ENCODE measurements at regions not wholly inside any gene's neighbourhood (a gene's known extent, or its start where the extent isn't known, plus 50 kb on each side); places are given as distances from the start of the nearest gene placed in this dataset.

DNA sequence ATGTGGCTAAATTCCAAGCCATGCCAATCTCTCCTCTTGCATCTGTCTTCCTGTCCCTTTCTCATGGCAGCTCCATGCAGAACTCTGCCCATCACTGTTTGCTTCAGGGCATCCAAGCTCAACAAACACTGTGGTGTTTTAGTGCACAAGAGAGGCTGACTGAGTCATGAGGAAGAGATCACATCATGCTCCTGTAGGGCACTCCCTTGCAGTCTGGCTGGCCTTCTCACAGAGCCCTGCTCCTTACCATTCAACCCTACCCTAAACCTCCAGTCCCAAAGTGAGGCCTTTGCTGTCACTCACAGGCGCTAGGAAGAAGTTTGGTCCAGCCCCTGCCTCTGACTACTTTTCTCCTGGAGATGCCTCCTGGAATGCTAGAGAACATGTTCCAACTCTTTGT, 194.0 kb downstream of the LRATD1 start:
- Histone ChIP-seq H3K27ac (ENCODE audit: low read length) (no peak overlapping the region), H3K27me3 (ENCODE audit: control insufficient read depth in 1 of 2, insufficient read depth in 2 of 2, low read length in 2 of 2) (no peaks in the 10 kb centered on the region), H3K9ac (ENCODE audit: low read length in 2 of 2) (no peak overlapping the region), H3K36me3 (ENCODE audit: control insufficient read depth in 2 of 2, insufficient read depth in 2 of 2, low read length in 2 of 2) (no peaks in the 10 kb centered on the region), H3K4me1 (ENCODE audit: control insufficient read depth, insufficient read depth, low read length) (no peaks in the 10 kb centered on the region), H3K9me3 (ENCODE audit: control insufficient read depth in 2 of 2, low read length in 2 of 2) (peaks cover 0 to 4% of the 10 kb centered on the region in 2 donors), H3K4me3 (ENCODE audit: low read length in 2 of 2) (no peak overlapping the region)

GRCh38 chr2:14827226-14828023, 194.9 kb downstream of the LRATD1 start:
- Histone ChIP-seq H3K27ac (ENCODE audit: low read length) (no peak overlapping the region), H3K9me3 (ENCODE audit: control insufficient read depth in 2 of 2, low read length in 2 of 2) (peaks cover 0 to 4% of the 10 kb centered on the region in 2 donors), H3K4me3 (ENCODE audit: low read length in 2 of 2) (no peak overlapping the region), H3K36me3 (ENCODE audit: control insufficient read depth in 2 of 2, insufficient read depth in 2 of 2, low read length in 2 of 2) (no peaks in the 10 kb centered on the region), H3K9ac (ENCODE audit: low read length in 2 of 2) (no peak overlapping the region), H3K4me1 (ENCODE audit: control insufficient read depth, insufficient read depth, low read length) (no peaks in the 10 kb centered on the region), H3K27me3 (ENCODE audit: control insufficient read depth in 1 of 2, insufficient read depth in 2 of 2, low read length in 2 of 2) (no peaks in the 10 kb centered on the region)

DNA sequence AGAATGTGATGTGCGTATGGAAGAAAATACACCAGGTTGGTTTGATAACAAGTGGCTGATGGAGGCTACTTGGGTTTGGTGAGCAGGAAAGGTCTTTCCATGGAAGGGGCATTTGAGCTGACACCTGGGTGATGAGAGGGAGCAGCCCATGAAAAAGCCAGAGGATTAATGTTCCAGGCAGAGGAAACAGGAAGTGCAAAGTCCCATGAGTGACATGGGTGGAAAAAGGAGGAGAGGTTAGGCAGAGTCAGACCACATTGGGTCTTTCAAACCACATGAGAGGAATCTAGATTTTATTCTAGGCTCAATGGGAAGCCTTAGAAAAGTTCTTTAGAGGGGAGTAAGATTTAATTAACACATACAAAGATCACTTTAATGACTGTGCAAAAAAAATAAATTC, 195.7 kb downstream of the LRATD1 start:
- H3K27me3 ChIP-seq (ENCODE audit: control insufficient read depth in 1 of 2, insufficient read depth in 2 of 2, low read length in 2 of 2): no peaks in the 10 kb centered on the region
- H3K4me1 ChIP-seq (ENCODE audit: control insufficient read depth, insufficient read depth, low read length): no peaks in the 10 kb centered on the region
- no peak overlapping the region for H3K27ac ChIP-seq (ENCODE audit: low read length)
- H3K9me3 ChIP-seq (ENCODE audit: control insufficient read depth in 2 of 2, low read length in 2 of 2): peaks cover 0 to 4% of the 10 kb centered on the region in 2 donors
- no peak overlapping the region for H3K9ac ChIP-seq (ENCODE audit: low read length in 2 of 2)
- no peaks in the 10 kb centered on the region for H3K36me3 ChIP-seq (ENCODE audit: control insufficient read depth in 2 of 2, insufficient read depth in 2 of 2, low read length in 2 of 2)
- H3K4me3 ChIP-seq (ENCODE audit: low read length in 2 of 2): no peak overlapping the region

DNA sequence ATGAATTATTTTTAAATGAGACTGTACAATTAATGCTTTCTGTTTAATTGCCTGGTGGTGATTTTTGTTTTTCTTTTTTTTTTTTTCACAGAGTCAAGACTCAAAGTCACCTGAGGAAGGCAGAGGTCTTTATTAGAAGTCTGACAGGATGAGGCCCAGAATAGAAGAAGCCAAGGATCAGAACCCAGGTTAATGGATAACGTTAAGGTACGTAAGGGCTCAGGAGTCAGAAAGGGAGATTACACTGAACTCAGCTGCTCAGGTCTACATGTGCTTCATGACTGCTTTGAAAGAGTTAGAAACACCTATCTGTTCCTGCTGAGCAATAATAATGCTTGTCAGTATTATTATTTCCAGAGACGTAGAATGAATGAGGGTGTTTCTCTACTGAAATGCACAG, 196.5 kb downstream of the LRATD1 start:
- no peak overlapping the region for H3K4me3 ChIP-seq (ENCODE audit: low read length in 2 of 2)
- no peaks in the 10 kb centered on the region for H3K27me3 ChIP-seq (ENCODE audit: control insufficient read depth in 1 of 2, insufficient read depth in 2 of 2, low read length in 2 of 2)
- peaks cover 0 to 4% of the 10 kb centered on the region in 2 donors for H3K9me3 ChIP-seq (ENCODE audit: control insufficient read depth in 2 of 2, low read length in 2 of 2)
- H3K4me1 ChIP-seq (ENCODE audit: control insufficient read depth, insufficient read depth, low read length): no peaks in the 10 kb centered on the region
- no peak overlapping the region for H3K27ac ChIP-seq (ENCODE audit: low read length)
- no peaks in the 10 kb centered on the region for H3K36me3 ChIP-seq (ENCODE audit: control insufficient read depth in 2 of 2, insufficient read depth in 2 of 2, low read length in 2 of 2)
- H3K9ac ChIP-seq (ENCODE audit: low read length in 2 of 2): no peak overlapping the region

- no peaks in the 10 kb centered on the region for H3K27me3 ChIP-seq (ENCODE audit: control insufficient read depth in 1 of 2, insufficient read depth in 2 of 2, low read length in 2 of 2)
- no peak overlapping the region for H3K9ac ChIP-seq (ENCODE audit: low read length in 2 of 2)
- no peak overlapping the region for H3K27ac ChIP-seq (ENCODE audit: low read length)
- H3K4me1 ChIP-seq (ENCODE audit: control insufficient read depth, insufficient read depth, low read length): no peaks in the 10 kb centered on the region
- no peaks in the 10 kb centered on the region for H3K36me3 ChIP-seq (ENCODE audit: control insufficient read depth in 2 of 2, insufficient read depth in 2 of 2, low read length in 2 of 2)
- H3K4me3 ChIP-seq (ENCODE audit: low read length in 2 of 2): no peak overlapping the region
- H3K9me3 ChIP-seq (ENCODE audit: control insufficient read depth in 2 of 2, low read length in 2 of 2): no peaks in the 10 kb centered on the region
Observed at GRCh38 chr2:14831458-14831857, 198.9 kb downstream of the LRATD1 start.

- H3K9me3 ChIP-seq (ENCODE audit: control insufficient read depth in 2 of 2, low read length in 2 of 2): peaks cover 0 to 4% of the 10 kb centered on the region in 2 donors
Observed at GRCh38 chr2:14843507-14844204, 211.1 kb downstream of the LRATD1 start.

GRCh38 chr2:14855751-14856150, 223.2 kb downstream of the LRATD1 start:
- H3K4me3 ChIP-seq (ENCODE audit: low read length in 2 of 2): no peak overlapping the region
- H3K27me3 ChIP-seq (ENCODE audit: control insufficient read depth in 1 of 2, insufficient read depth in 2 of 2, low read length in 2 of 2): no peaks in the 10 kb centered on the region

More at GRCh38 chr2:14843507-14844204, 211.1 kb downstream of the LRATD1 start:
- Histone ChIP-seq H3K4me1 (ENCODE audit: control insufficient read depth, insufficient read depth, low read length) (no peaks in the 10 kb centered on the region), H3K9ac (ENCODE audit: low read length in 2 of 2) (no peak overlapping the region), H3K36me3 (ENCODE audit: control insufficient read depth in 2 of 2, insufficient read depth in 2 of 2, low read length in 2 of 2) (no peaks in the 10 kb centered on the region), H3K4me3 (ENCODE audit: low read length in 2 of 2) (no peak overlapping the region), H3K27me3 (ENCODE audit: control insufficient read depth in 1 of 2, insufficient read depth in 2 of 2, low read length in 2 of 2) (no peaks in the 10 kb centered on the region), H3K27ac (ENCODE audit: low read length) (no peak overlapping the region)

DNA sequence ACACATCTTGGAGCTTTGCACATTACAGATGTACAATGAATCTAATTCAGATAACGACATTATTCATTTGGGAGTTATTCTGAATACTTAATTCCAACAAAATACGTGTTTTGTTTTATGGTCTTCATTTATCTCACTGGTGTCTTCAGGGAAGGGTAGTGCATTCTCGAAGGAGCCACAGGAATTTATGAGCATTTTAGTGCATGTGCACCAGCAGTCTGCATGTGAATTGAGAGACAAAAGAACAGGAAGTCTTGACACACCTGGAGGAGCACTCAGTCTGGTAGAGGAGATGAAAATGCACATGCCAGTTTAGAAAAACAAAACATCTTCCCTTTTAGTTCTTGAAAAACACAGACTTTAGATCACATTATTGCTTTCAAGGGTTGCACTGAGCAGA, 228.7 kb downstream of the LRATD1 start:
- H3K9me3 ChIP-seq (ENCODE audit: control insufficient read depth in 2 of 2, low read length in 2 of 2): no peaks in the 10 kb centered on the region
- H3K9ac ChIP-seq (ENCODE audit: low read length in 2 of 2): no peak overlapping the region

More at GRCh38 chr2:14855751-14856150, 223.2 kb downstream of the LRATD1 start:
- Histone ChIP-seq H3K9ac (ENCODE audit: low read length in 2 of 2) (no peak overlapping the region), H3K36me3 (ENCODE audit: control insufficient read depth in 2 of 2, insufficient read depth in 2 of 2, low read length in 2 of 2) (no peaks in the 10 kb centered on the region), H3K9me3 (ENCODE audit: control insufficient read depth in 2 of 2, low read length in 2 of 2) (peaks cover 0 to 8% of the 10 kb centered on the region in 2 donors), H3K27ac (ENCODE audit: low read length) (no peak overlapping the region), H3K4me1 (ENCODE audit: control insufficient read depth, insufficient read depth, low read length) (no peaks in the 10 kb centered on the region)

GRCh38 chr2:14866736-14867352, 234.3 kb downstream of the LRATD1 start:
- H3K27me3 ChIP-seq (ENCODE audit: control insufficient read depth in 1 of 2, insufficient read depth in 2 of 2, low read length in 2 of 2): no peaks in the 10 kb centered on the region
- no peaks in the 10 kb centered on the region for H3K4me1 ChIP-seq (ENCODE audit: control insufficient read depth, insufficient read depth, low read length)
- no peak overlapping the region for H3K4me3 ChIP-seq (ENCODE audit: low read length in 2 of 2)
- H3K9me3 ChIP-seq (ENCODE audit: control insufficient read depth in 2 of 2, low read length in 2 of 2): no peaks in the 10 kb centered on the region
- no peaks in the 10 kb centered on the region for H3K36me3 ChIP-seq (ENCODE audit: control insufficient read depth in 2 of 2, insufficient read depth in 2 of 2, low read length in 2 of 2)
- H3K27ac ChIP-seq (ENCODE audit: low read length): no peak overlapping the region
- no peak overlapping the region for H3K9ac ChIP-seq (ENCODE audit: low read length in 2 of 2)

More for the DNA sequence above, 228.7 kb downstream of the LRATD1 start:
- Histone ChIP-seq H3K36me3 (ENCODE audit: control insufficient read depth in 2 of 2, insufficient read depth in 2 of 2, low read length in 2 of 2) (no peaks in the 10 kb centered on the region), H3K4me3 (ENCODE audit: low read length in 2 of 2) (no peak overlapping the region), H3K27me3 (ENCODE audit: control insufficient read depth in 1 of 2, insufficient read depth in 2 of 2, low read length in 2 of 2) (no peaks in the 10 kb centered on the region), H3K27ac (ENCODE audit: low read length) (no peak overlapping the region), H3K4me1 (ENCODE audit: control insufficient read depth, insufficient read depth, low read length) (no peaks in the 10 kb centered on the region)

GRCh38 chr2:14867853-14868252, 235.3 kb downstream of the LRATD1 start:
- no peak overlapping the region for H3K9ac ChIP-seq (ENCODE audit: low read length in 2 of 2)
- no peaks in the 10 kb centered on the region for H3K27me3 ChIP-seq (ENCODE audit: control insufficient read depth in 1 of 2, insufficient read depth in 2 of 2, low read length in 2 of 2)
- H3K36me3 ChIP-seq (ENCODE audit: control insufficient read depth in 2 of 2, insufficient read depth in 2 of 2, low read length in 2 of 2): no peaks in the 10 kb centered on the region
- no peaks in the 10 kb centered on the region for H3K4me1 ChIP-seq (ENCODE audit: control insufficient read depth, insufficient read depth, low read length)
- H3K9me3 ChIP-seq (ENCODE audit: control insufficient read depth in 2 of 2, low read length in 2 of 2): no peaks in the 10 kb centered on the region
- no peak overlapping the region for H3K27ac ChIP-seq (ENCODE audit: low read length)
- no peak overlapping the region for H3K4me3 ChIP-seq (ENCODE audit: low read length in 2 of 2)
